GM12892 (cell line): ENCODE measurements at regions not wholly inside any gene's neighbourhood (a gene's known extent, or its start where the extent isn't known, plus 50 kb on each side); places are given as distances from the start of the nearest gene placed in this dataset.

Source experiments
- POLR2A ChIP-seq: IDR thresholded peaks from 2 replicates; pipeline ENCODE4 v1.6.1; 2011; ENCODE audit warnings: low read depth, low read length, control low read depth
- POLR2AphosphoS5 ChIP-seq: IDR thresholded peaks from 2 replicates; pipeline ENCODE4 v1.6.1; 2011; ENCODE audit warnings: low read depth, low read length, control low read depth
- TAF1 ChIP-seq: IDR thresholded peaks from 2 replicates; pipeline ENCODE4 v1.6.1; 2011; ENCODE audit warnings: low read depth, mild to moderate bottlenecking, control low read depth, low read length, borderline replicate concordance

GRCh38 chr1:21366288-21366687 lies 73.6 kb upstream of the NBPF3 start:
- TF ChIP-seq POLR2AphosphoS5 (no peak), TAF1 (no peak), POLR2A (no peak)
